AG04450 (cell line): ENCODE measurements at regions not wholly inside any gene's neighbourhood (a gene's known extent, or its start where the extent isn't known, plus 50 kb on each side); places are given as distances from the start of the nearest gene placed in this dataset.
"Not testable (repeated sequence)": the region's sequence is repeated elsewhere in the genome, so short reads cannot be mapped to it uniquely, and the experiment has no call there.

Experiments used
- CTCF ChIA-PET: fragments of 300-600, 350-600 bp; formaldehyde crosslinking; extraction: SDS; loops from one replicate; lab custom pipeline; 2022; ENCODE audit warnings: antibody characterized with exemption, inconsistent platforms; lab: Charles Lee
- POLR2A ChIA-PET: fragments of 350-600 bp; formaldehyde crosslinking; extraction: SDS; loops from one replicate; lab custom pipeline; 2021; ENCODE audit warnings: antibody characterized with exemption, inconsistent platforms; lab: Yijun Ruan, JAX
- DNase-seq: peaks from one replicate; pipeline ENCODE4 v3.0.0-alpha.2; 2011; ENCODE audit warnings: low read depth, low spot score
- H3K27ac ChIP-seq: one replicate; pipeline ENCODE4 v1.5.1; 2012; ENCODE audit warnings: low read depth, low read length, control low read depth
- H3K27me3 ChIP-seq: one replicate; pipeline ENCODE4 v1.6.0; 2012; ENCODE audit warnings: low read length; ENCODE audit not compliant: control insufficient read depth, insufficient read depth
- H3K4me3 ChIP-seq: 2 replicates; pipeline ENCODE4 v1.5.1; 2011; ENCODE audit warnings: mild to moderate bottlenecking, low read depth, low read length, control low read depth
- H3K9me3 ChIP-seq: 2 replicates; pipeline ENCODE4 v1.5.1; 2012; ENCODE audit warnings: low read length; ENCODE audit not compliant: control insufficient read depth, insufficient read depth
- CTCF ChIP-seq: IDR thresholded peaks from 2 replicates; pipeline ENCODE4 v1.5.1; 2011; ENCODE audit warnings: low read depth, low read length, control low read depth, inconsistent platforms

GRCh38 chr20:22689266-22689665 lies 104.9 kb upstream of the FOXA2 start:
- Histone ChIP-seq H3K27ac (no peak overlapping the region), H3K27me3 (no peaks in the 10 kb centered on the region), H3K9me3 (no peaks in the 10 kb centered on the region; the same call in 1 of the 2 replicates), H3K4me3 (no peak overlapping the region)
- no peak for DNase-seq
- no peak for TF ChIP-seq CTCF
- ChIA-PET POLR2A (no interaction called here), CTCF (interaction anchor here (3.2 to 13.2 kb wide), 3 partner anchors 285 to 661 kb away, joined by 24 to 270 read pairs (median 26); partner anchors contain the start of gene NXT1)

DNA sequence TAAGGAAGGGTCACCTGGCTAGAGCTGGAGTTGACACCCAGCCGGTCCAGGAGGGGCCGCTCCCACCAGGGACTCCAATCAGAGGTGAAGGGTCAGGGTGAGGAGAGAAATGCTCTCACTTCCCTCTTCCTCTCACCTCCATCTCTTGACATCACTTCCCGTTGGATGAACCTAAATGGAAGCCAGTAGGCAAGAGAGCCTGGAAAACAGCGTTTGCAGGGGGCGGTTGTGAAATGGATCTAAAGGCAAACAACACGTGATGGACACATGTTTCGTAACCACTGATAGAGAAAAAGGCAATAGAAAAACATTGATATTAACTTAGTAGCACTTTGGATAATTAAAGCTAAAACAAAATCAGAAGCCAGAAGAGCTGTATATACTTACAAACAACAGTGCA lies 105.6 kb upstream of the FOXA2 start:
- no peak overlapping the region for H3K4me3 ChIP-seq
- POLR2A ChIA-PET = no interaction called here
- CTCF ChIA-PET = interaction anchor here (1.2 to 13.2 kb wide), 6 partner anchors 15 to 660 kb away, joined by 4 to 270 read pairs (median 16); partner anchors contain the start of gene NXT1
- no peaks in the 10 kb centered on the region for H3K27me3 ChIP-seq
- no peak overlapping the region for H3K27ac ChIP-seq
- no peak for TF ChIP-seq CTCF
- no peak for DNase-seq
- no peaks in the 10 kb centered on the region; the same call in 1 of the 2 replicates for H3K9me3 ChIP-seq

GRCh38 chr20:22690616-22691179 lies 106.3 kb upstream of the FOXA2 start:
- Histone ChIP-seq H3K4me3 (no peak overlapping the region), H3K9me3 (no peaks in the 10 kb centered on the region; the same call in 1 of the 2 replicates), H3K27me3 (no peaks in the 10 kb centered on the region), H3K27ac (no peak overlapping the region)
- no peak for DNase-seq
- CTCF ChIA-PET = interaction anchor here (1.2 to 13.2 kb wide), 13 partner anchors 12 to 659 kb away, joined by 4 to 270 read pairs (median 7); partner anchors contain the start of gene NXT1
- POLR2A ChIA-PET = no interaction called here
- no peak for TF ChIP-seq CTCF

GRCh38 chr20:22691369-22692118 lies 107.2 kb upstream of the FOXA2 start:
- peak; percentile 89 for TF ChIP-seq CTCF
- CTCF ChIA-PET = interaction anchor here (0.6 to 13.2 kb wide), 54 partner anchors 8 to 1524 kb away, joined by 3 to 270 read pairs (median 4); partner anchors contain the start of genes NAPB, NXT1 and THBD
- Histone ChIP-seq H3K27me3 (no peaks in the 10 kb centered on the region), H3K9me3 (no peaks in the 10 kb centered on the region; the same call in 1 of the 2 replicates), H3K4me3 (no peak overlapping the region), H3K27ac (no peak overlapping the region)
- POLR2A ChIA-PET = interaction anchor here (0.9 to 1.6 kb wide), 2 partner anchors 649 to 659 kb away, joined by 3 to 6 read pairs; partner anchors contain the start of gene NXT1
- DNase-seq = peak; percentile 34

DNA sequence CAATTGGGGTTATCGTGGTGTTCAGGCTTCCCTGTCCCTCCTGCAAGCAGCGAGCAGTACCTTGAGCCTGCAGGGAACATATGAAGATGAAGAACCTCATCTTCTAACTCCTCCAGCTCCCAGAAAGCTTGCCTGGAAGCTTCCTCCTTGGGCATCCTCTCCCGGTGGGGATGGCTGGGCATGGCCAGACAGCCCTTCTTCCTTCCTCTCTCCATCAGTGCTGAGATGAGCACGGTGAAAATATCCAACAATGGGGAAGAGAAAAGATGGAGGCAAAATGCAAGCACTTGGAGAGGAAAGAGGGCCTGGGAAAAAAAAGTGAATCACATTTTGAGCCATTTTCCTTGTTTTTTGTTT lies 107.7 kb upstream of the FOXA2 start:
- Histone ChIP-seq H3K27me3 (no peaks in the 10 kb centered on the region), H3K27ac (no peak overlapping the region), H3K9me3 (no peaks in the 10 kb centered on the region; the same call in 1 of the 2 replicates), H3K4me3 (no peak overlapping the region)
- DNase-seq = no peak
- POLR2A ChIA-PET = interaction anchor here (0.9 to 1.6 kb wide), 2 partner anchors 649 to 658 kb away, joined by 3 to 6 read pairs; partner anchors contain the start of gene NXT1
- TF ChIP-seq CTCF = no peak
- CTCF ChIA-PET = interaction anchor here (0.6 to 13.2 kb wide), 51 partner anchors 8 to 1524 kb away, joined by 3 to 270 read pairs (median 4); partner anchors contain the start of genes NAPB, NXT1 and THBD

DNA sequence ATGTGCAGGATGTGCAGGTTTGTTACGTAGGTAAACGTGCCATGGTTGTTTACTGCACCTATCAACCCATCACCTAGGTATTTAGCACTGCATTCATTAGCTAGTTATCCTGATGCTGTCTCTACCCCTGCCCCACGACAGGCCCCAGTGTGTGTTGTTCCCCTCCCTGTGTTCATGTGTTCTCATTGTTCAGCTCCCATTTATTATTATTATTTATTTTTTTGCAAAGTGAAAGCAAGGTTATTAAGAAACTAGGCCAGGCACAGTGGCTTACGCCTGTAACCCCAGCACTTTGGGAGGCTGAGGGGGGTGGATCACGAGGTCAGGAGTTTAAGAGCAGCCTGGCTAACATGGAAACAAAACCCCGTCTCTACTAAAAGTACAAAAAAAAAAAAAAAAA lies 108.2 kb upstream of the FOXA2 start:
- not testable (repeated sequence) for H3K27me3 ChIP-seq, H3K27ac ChIP-seq, H3K9me3 ChIP-seq, DNase-seq, H3K4me3 ChIP-seq
- ChIA-PET POLR2A (interaction anchor here (1.6 kb wide), 1 partner anchor 658 kb away, joined by 6 read pairs; the partner anchor contains the start of gene NXT1), CTCF (interaction anchor here (0.6 to 13.2 kb wide), 29 partner anchors 9 to 753 kb away, joined by 3 to 270 read pairs (median 5); partner anchors contain the start of genes NAPB, NXT1 and THBD)
